MM.1S (cell line): ENCODE measurements at regions not wholly inside any gene's neighbourhood (a gene's known extent, or its start where the extent isn't known, plus 50 kb on each side); places are given as distances from the start of the nearest gene placed in this dataset.

Source experiments
- CTCF ChIP-seq: fragments of 300-600 bp; sonication (generic); IDR thresholded peaks from 2 replicates; pipeline ENCODE4 v1.5.1; 2016; ENCODE audit warnings: antibody characterized with exemption, low read length, mixed read lengths
- EZH2 ChIP-seq: fragments of 300-600 bp; sonication (generic); optimal IDR thresholded peaks from 2 replicates; pipeline ENCODE3; 2017; ENCODE audit warnings: low read depth, mild to moderate bottlenecking, antibody characterized with exemption, low read length, mixed read lengths

GRCh38 chr2:22500555-22500935, 884.4 kb upstream of the KLHL29 start:
- TF ChIP-seq EZH2 (no peak), CTCF (no peak)
